Mesenchymal stem cell (in vitro differentiated cells and primary cell): ENCODE measurements at regions not wholly inside any gene's neighbourhood (a gene's known extent, or its start where the extent isn't known, plus 50 kb on each side); places are given as distances from the start of the nearest gene placed in this dataset.

ENCODE experiments used
- DNase-seq: peaks from one replicate; pipeline ENCODE4 v3.0.0-alpha.2; 2013
- H2AFZ ChIP-seq: one replicate; pipeline ENCODE4 v1.6.1; 2013; ENCODE audit warnings: low read depth, mild to moderate bottlenecking, control low read depth, inconsistent platforms, low read length, moderate library complexity
- H2AK5ac ChIP-seq: 2 replicates; pipeline ENCODE4 v1.6.1; 2013; ENCODE audit warnings: low read length, moderate library complexity, mild to moderate bottlenecking, inconsistent platforms; ENCODE audit not compliant: severe bottlenecking
- H2BK120ac ChIP-seq: one replicate; pipeline ENCODE4 v1.6.1; 2013; ENCODE audit warnings: low read depth, mild to moderate bottlenecking, inconsistent platforms, low read length, moderate library complexity
- H2BK12ac ChIP-seq, 2 experiments: one replicate each; pipeline ENCODE4 v1.6.1; 2013; ENCODE audit warnings: inconsistent platforms in 2 of 2, low read length in 2 of 2, mild to moderate bottlenecking in 2 of 2, moderate library complexity in 2 of 2, control low read depth in 1 of 2
- H2BK15ac ChIP-seq: one replicate; pipeline ENCODE4 v1.6.1; 2013; ENCODE audit warnings: mild to moderate bottlenecking, low read depth, inconsistent platforms; ENCODE audit not compliant: poor library complexity, severe bottlenecking
- H2BK5ac ChIP-seq: 2 replicates; pipeline ENCODE4 v1.6.1; 2013; ENCODE audit warnings: low read depth, mild to moderate bottlenecking, low read length, control low read depth, inconsistent platforms; ENCODE audit not compliant: poor library complexity, severe bottlenecking
- H3K14ac ChIP-seq, 2 experiments: one replicate each; pipeline ENCODE4 v1.6.1; 2013; ENCODE audit warnings: inconsistent platforms in 2 of 2, low read length in 2 of 2, control low read depth in 1 of 2, mild to moderate bottlenecking in 1 of 2, moderate library complexity in 1 of 2
- H3K18ac ChIP-seq, 2 experiments: one replicate each; pipeline ENCODE4 v1.6.1; 2013; ENCODE audit warnings: inconsistent platforms in 2 of 2, low read length in 2 of 2, control low read depth in 1 of 2, low read depth in 1 of 2, mild to moderate bottlenecking in 1 of 2
- H3K23ac ChIP-seq, 2 experiments: one replicate each; pipeline ENCODE4 v1.6.1; 2013; ENCODE audit warnings: inconsistent platforms in 2 of 2, low read length in 2 of 2, mild to moderate bottlenecking in 2 of 2, moderate library complexity in 2 of 2, control low read depth in 1 of 2
- H3K27ac ChIP-seq: 2 replicates; pipeline ENCODE4 v1.5.1; 2013; ENCODE audit warnings: mild to moderate bottlenecking, moderate library complexity, low read length, control low read depth, inconsistent platforms; ENCODE audit not compliant: poor library complexity, severe bottlenecking
- H3K27me3 ChIP-seq, 2 experiments: 2 replicates each; pipeline versions ENCODE4 v1.6.1 to v1.7.0; 2013; ENCODE audit warnings: low read length in 2 of 2, mild to moderate bottlenecking in 2 of 2, moderate library complexity in 2 of 2, control low read depth in 1 of 2, inconsistent platforms in 1 of 2; ENCODE audit not compliant: control insufficient read depth in 1 of 2, insufficient read depth in 1 of 2
- H3K36me3 ChIP-seq, 2 experiments: 2 replicates each; pipeline versions ENCODE4 v1.6.1 to v1.7.0; 2013; ENCODE audit warnings: low read length in 2 of 2, control low read depth in 1 of 2, inconsistent platforms in 1 of 2, low read depth in 1 of 2, mild to moderate bottlenecking in 1 of 2; ENCODE audit not compliant: insufficient read depth in 2 of 2, control insufficient read depth in 1 of 2
- H3K4ac ChIP-seq, 2 experiments: one replicate each; pipeline ENCODE4 v1.6.1; 2013; ENCODE audit warnings: inconsistent platforms in 2 of 2, low read length in 2 of 2, mild to moderate bottlenecking in 2 of 2, moderate library complexity in 2 of 2, control low read depth in 1 of 2, low read depth in 1 of 2
- H3K4me1 ChIP-seq: 2 replicates; pipeline ENCODE4 v1.6.1; 2013; ENCODE audit warnings: low read depth, low read length, control low read depth; ENCODE audit not compliant: control insufficient read depth, insufficient read depth
- H3K4me2 ChIP-seq: 2 replicates; pipeline ENCODE4 v1.6.1; 2013; ENCODE audit warnings: low read length, mild to moderate bottlenecking, inconsistent platforms; ENCODE audit not compliant: poor library complexity, severe bottlenecking
- H3K4me3 ChIP-seq, 2 experiments: 2 replicates each; pipeline versions ENCODE4 v1.5.1 to v1.7.0; 2013; ENCODE audit warnings: low read length in 2 of 2, mild to moderate bottlenecking in 2 of 2, control low read depth in 1 of 2, low read depth in 1 of 2; ENCODE audit not compliant: insufficient read depth in 1 of 2
- H3K79me1 ChIP-seq: replicated peaks from 2 replicates; pipeline ENCODE4 v1.6.1; 2013; ENCODE audit warnings: mild to moderate bottlenecking, control low read depth, low read length, inconsistent platforms; ENCODE audit not compliant: poor library complexity, severe bottlenecking
- H3K9ac ChIP-seq: 2 replicates; pipeline ENCODE4 v1.7.0; 2013; ENCODE audit warnings: mild to moderate bottlenecking, low read length, moderate library complexity
- H3K9me3 ChIP-seq: 2 replicates; pipeline ENCODE4 v1.7.0; 2013; ENCODE audit warnings: mild to moderate bottlenecking, low read length; ENCODE audit not compliant: control insufficient read depth
- H4K8ac ChIP-seq: one replicate; pipeline ENCODE4 v1.6.1; 2013; ENCODE audit warnings: inconsistent platforms, mild to moderate bottlenecking, low read length, moderate library complexity
- H4K91ac ChIP-seq: one replicate; pipeline ENCODE4 v1.6.1; 2013; ENCODE audit warnings: mild to moderate bottlenecking, low read length, inconsistent platforms
- WGBS: methylation state at CpG from one replicate; pipeline ENCODE4 v1.1.7; 2013; ENCODE audit warnings: mixed read lengths; 5-methylcytosine and 5-hydroxymethylcytosine counted together

- DNase-seq = no peak
- no peak overlapping the region for H2AFZ ChIP-seq
These were observed 52.9 kb downstream of the FRMPD3 start for GRCh38 chrX:107502316-107502715.

GRCh38 chrX:107504006-107504405 is 54.6 kb downstream of the FRMPD3 start:
- no peak overlapping the region for H2BK5ac ChIP-seq
- peaks cover 0 to 72% of the 10 kb centered on the region in 2 experiments for H3K27me3 ChIP-seq
- no peak for DNase-seq
- no peak overlapping the region for H2BK120ac ChIP-seq
- no peak overlapping the region for H3K18ac ChIP-seq
- no peak overlapping the region for H3K4ac ChIP-seq
- H4K91ac ChIP-seq = no peak overlapping the region
- H3K36me3 ChIP-seq = no peaks in the 10 kb centered on the region
- H3K27ac ChIP-seq = no peak overlapping the region
- H3K9ac ChIP-seq = no peak overlapping the region
- H2AK5ac ChIP-seq = no peak overlapping the region
- no peak overlapping the region for H2BK15ac ChIP-seq
- H3K79me1 ChIP-seq = no peaks in the 10 kb centered on the region
- H2AFZ ChIP-seq = no peak overlapping the region
- no peak overlapping the region for H3K4me2 ChIP-seq
- no peak overlapping the region for H3K23ac ChIP-seq
- H3K4me3 ChIP-seq = no peak overlapping the region
- 70% methylated on average over 4 of the region's 4 CpGs for WGBS
- no peaks in the 10 kb centered on the region for H3K4me1 ChIP-seq
- no peak overlapping the region for H3K14ac ChIP-seq
- no peak overlapping the region for H4K8ac ChIP-seq
- H2BK12ac ChIP-seq = no peak overlapping the region
- peaks cover 12% of the 10 kb centered on the region for H3K9me3 ChIP-seq

More at GRCh38 chrX:107502316-107502715, 52.9 kb downstream of the FRMPD3 start:
- Histone ChIP-seq H3K9me3 (no peaks in the 10 kb centered on the region), H3K4me1 (no peaks in the 10 kb centered on the region), H4K8ac (no peak overlapping the region), H3K4me2 (no peak overlapping the region), H3K14ac (no peak overlapping the region), H3K79me1 (no peaks in the 10 kb centered on the region), H3K4me3 (no peak overlapping the region), H3K27me3 (peaks cover 0 to 71% of the 10 kb centered on the region in 2 experiments), H2BK15ac (no peak overlapping the region), H3K23ac (no peak overlapping the region), H3K4ac (no peak overlapping the region), H4K91ac (no peak overlapping the region), H2BK120ac (no peak overlapping the region), H2BK12ac (no peak overlapping the region), H3K9ac (no peak overlapping the region), H2AK5ac (no peak overlapping the region), H2BK5ac (no peak overlapping the region), H3K36me3 (no peaks in the 10 kb centered on the region), H3K18ac (no peak overlapping the region), H3K27ac (no peak overlapping the region)
- WGBS = 69% methylated on average over 2 of the region's 4 CpGs

GRCh38 chrX:107505223-107505622 is 55.8 kb downstream of the FRMPD3 start:
- Histone ChIP-seq H3K23ac (no peak overlapping the region), H2BK15ac (no peak overlapping the region)

DNA sequence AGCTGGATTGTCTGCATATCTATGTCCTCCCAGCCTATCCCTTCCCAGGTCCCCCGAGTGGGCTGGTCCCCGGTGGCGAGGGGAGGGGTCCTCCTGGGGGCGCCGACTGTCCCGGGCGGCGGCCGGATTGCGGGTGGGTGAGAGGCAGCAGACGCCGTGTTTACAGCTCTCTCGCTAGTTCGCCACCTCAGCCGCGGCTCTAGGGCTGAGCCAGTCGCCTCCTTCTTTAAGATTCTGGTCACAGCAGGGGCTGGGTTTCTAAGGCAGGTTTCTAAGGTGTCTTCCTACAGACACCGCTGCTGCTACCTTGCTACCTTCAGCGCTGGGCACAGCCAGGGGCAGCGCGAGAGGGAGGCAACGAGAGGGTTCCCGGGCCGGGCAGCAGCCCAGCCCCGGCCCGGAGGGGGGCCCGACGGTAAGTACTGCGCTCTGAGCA is 57.2 kb downstream of the FRMPD3 start:
- no peaks in the 10 kb centered on the region for H3K4me1 ChIP-seq
- no peak overlapping the region for H2BK5ac ChIP-seq
- no peak overlapping the region for H3K4ac ChIP-seq
- H3K9ac ChIP-seq = no peak overlapping the region
- H3K27me3 ChIP-seq = peaks cover 0 to 92% of the 10 kb centered on the region in 2 experiments
- no peak overlapping the region for H2BK12ac ChIP-seq
- peaks cover 12% of the 10 kb centered on the region for H3K9me3 ChIP-seq
- no peaks in the 10 kb centered on the region for H3K36me3 ChIP-seq
- H3K18ac ChIP-seq = no peak overlapping the region
- H4K91ac ChIP-seq = no peak overlapping the region
- no peak overlapping the region for H3K23ac ChIP-seq
- H3K27ac ChIP-seq = no peak overlapping the region
- no peaks in the 10 kb centered on the region for H3K79me1 ChIP-seq
- no peak overlapping the region for H3K4me3 ChIP-seq
- no peak overlapping the region for H2AFZ ChIP-seq
- H2AK5ac ChIP-seq = no peak overlapping the region
- no peak overlapping the region for H3K14ac ChIP-seq
- no peak overlapping the region for H2BK15ac ChIP-seq
- no peak overlapping the region for H4K8ac ChIP-seq
- WGBS = 92% methylated on average over 22 of the region's 29 CpGs
- no peak for DNase-seq
- no peak overlapping the region for H2BK120ac ChIP-seq
- H3K4me2 ChIP-seq = no peak overlapping the region

More at GRCh38 chrX:107505223-107505622, 55.8 kb downstream of the FRMPD3 start:
- Histone ChIP-seq H3K79me1 (no peaks in the 10 kb centered on the region), H2BK5ac (no peak overlapping the region), H3K4me1 (no peaks in the 10 kb centered on the region), H3K27ac (no peak overlapping the region), H4K8ac (no peak overlapping the region), H3K27me3 (peaks cover 0 to 80% of the 10 kb centered on the region in 2 experiments), H2BK12ac (no peak overlapping the region), H2AFZ (no peak overlapping the region), H3K4ac (no peak overlapping the region), H3K9ac (no peak overlapping the region), H2BK120ac (no peak overlapping the region), H3K9me3 (peaks cover 12% of the 10 kb centered on the region), H3K14ac (no peak overlapping the region), H3K36me3 (no peaks in the 10 kb centered on the region), H3K4me3 (no peak overlapping the region), H3K4me2 (no peak overlapping the region), H4K91ac (no peak overlapping the region), H3K18ac (no peak overlapping the region), H2AK5ac (no peak overlapping the region)
- DNase-seq = no peak
- whole genome bisulfite sequencing = 86% methylated on average over 1 of the region's 2 CpGs
